Urinary bladder (tissue), 3 donors: ENCODE measurements at regions not wholly inside any gene's neighbourhood (a gene's known extent, or its start where the extent isn't known, plus 50 kb on each side); places are given as distances from the start of the nearest gene placed in this dataset.

Source experiments
- DNase-seq: peaks from one replicate; pipeline ENCODE4 v3.0.0-alpha.2; 2015; ENCODE audit errors: extremely low spot score
- H3K27ac ChIP-seq: one replicate; pipeline ENCODE4 v1.5.1; 2013; ENCODE audit warnings: low read depth, mild to moderate bottlenecking, moderate library complexity
- H3K36me3 ChIP-seq: one replicate; pipeline ENCODE4 v1.6.1; 2013; ENCODE audit warnings: mild to moderate bottlenecking, moderate library complexity; ENCODE audit not compliant: insufficient read depth
- H3K4me1 ChIP-seq: one replicate; pipeline ENCODE4 v1.6.1; 2013; ENCODE audit warnings: mild to moderate bottlenecking, moderate library complexity; ENCODE audit not compliant: insufficient read depth
- H3K4me3 ChIP-seq: one replicate; pipeline ENCODE4 v1.5.1; 2013; ENCODE audit warnings: low read depth, low read length
- WGBS: extraction: QIAGEN DNeasy Blood & Tissue Kit; methylation state at CpG from one replicate; pipeline ENCODE4 v1.1.7; 2013; 5-methylcytosine and 5-hydroxymethylcytosine counted together
- donor health status: healthy with polysubstance abuse.
- donor health status: healthy.

GRCh38 chr18:44214396-44214795 is 466.3 kb upstream of the SETBP1 start:
- Histone ChIP-seq H3K27ac (no peak overlapping the region), H3K4me3 (no peak overlapping the region), H3K36me3 (no peaks in the 10 kb centered on the region), H3K4me1 (no peaks in the 10 kb centered on the region)
- DNase-seq: no peak
- WGBS: 83% methylated on average over 2 of the region's 2 CpGs

GRCh38 chr18:44216169-44216568 is 464.5 kb upstream of the SETBP1 start:
- no peak for DNase-seq
- no peaks in the 10 kb centered on the region for H3K36me3 ChIP-seq
- 78% methylated on average over 1 of the region's 1 CpG for WGBS
- H3K4me1 ChIP-seq: no peaks in the 10 kb centered on the region
- H3K27ac ChIP-seq: no peak overlapping the region
- H3K4me3 ChIP-seq: no peak overlapping the region

GRCh38 chr18:44227501-44227900 is 453.2 kb upstream of the SETBP1 start:
- Histone ChIP-seq H3K4me3 (no peak overlapping the region), H3K36me3 (no peaks in the 10 kb centered on the region), H3K27ac (no peak overlapping the region), H3K4me1 (no peaks in the 10 kb centered on the region)
- WGBS: 83% methylated on average over 2 of the region's 2 CpGs
- DNase-seq: no peak

GRCh38 chr18:44229693-44230108 is 451.0 kb upstream of the SETBP1 start:
- Histone ChIP-seq H3K4me3 (no peak overlapping the region), H3K36me3 (no peaks in the 10 kb centered on the region), H3K27ac (no peak overlapping the region), H3K4me1 (no peaks in the 10 kb centered on the region)
- DNase-seq: no peak
- 19% methylated on average over 3 of the region's 3 CpGs for WGBS

GRCh38 chr18:44231936-44232335 is 448.8 kb upstream of the SETBP1 start:
- H3K4me1 ChIP-seq: no peaks in the 10 kb centered on the region
- WGBS: 89% methylated on average over 4 of the region's 4 CpGs
- DNase-seq: no peak
- H3K36me3 ChIP-seq: no peaks in the 10 kb centered on the region
- no peak overlapping the region for H3K27ac ChIP-seq
- no peak overlapping the region for H3K4me3 ChIP-seq

GRCh38 chr18:44232500-44232899 is 448.2 kb upstream of the SETBP1 start:
- Histone ChIP-seq H3K27ac (no peak overlapping the region), H3K36me3 (no peaks in the 10 kb centered on the region), H3K4me1 (no peaks in the 10 kb centered on the region), H3K4me3 (no peak overlapping the region)
- DNase-seq: no peak
- WGBS: 42% methylated on average over 1 of the region's 1 CpG

- DNase-seq: no peak
- Histone ChIP-seq H3K4me3 (no peak overlapping the region), H3K27ac (no peak overlapping the region), H3K36me3 (no peaks in the 10 kb centered on the region), H3K4me1 (no peaks in the 10 kb centered on the region)
- 70% methylated on average over 2 of the region's 2 CpGs for WGBS
These were observed 442.2 kb upstream of the SETBP1 start for GRCh38 chr18:44238454-44238853.

- WGBS: 90% methylated on average over 1 of the region's 1 CpG
- H3K4me3 ChIP-seq: no peak overlapping the region
- no peaks in the 10 kb centered on the region for H3K4me1 ChIP-seq
- no peak for DNase-seq
- no peaks in the 10 kb centered on the region for H3K36me3 ChIP-seq
- no peak overlapping the region for H3K27ac ChIP-seq
These were observed 441.8 kb upstream of the SETBP1 start for GRCh38 chr18:44238911-44239310.

GRCh38 chr18:44241020-44241419 is 439.7 kb upstream of the SETBP1 start:
- no peak overlapping the region for H3K27ac ChIP-seq
- H3K36me3 ChIP-seq: no peaks in the 10 kb centered on the region
- no peak for DNase-seq
- 77% methylated on average over 5 of the region's 5 CpGs for WGBS
- H3K4me3 ChIP-seq: no peak overlapping the region
- no peaks in the 10 kb centered on the region for H3K4me1 ChIP-seq

GRCh38 chr18:44245019-44245418 is 435.7 kb upstream of the SETBP1 start:
- Histone ChIP-seq H3K36me3 (no peaks in the 10 kb centered on the region), H3K27ac (no peak overlapping the region), H3K4me3 (no peak overlapping the region), H3K4me1 (no peaks in the 10 kb centered on the region)
- 69% methylated on average over 3 of the region's 3 CpGs for WGBS
- no peak for DNase-seq

- no peak overlapping the region for H3K4me3 ChIP-seq
- H3K27ac ChIP-seq: no peak overlapping the region
- H3K36me3 ChIP-seq: no peaks in the 10 kb centered on the region
- no peaks in the 10 kb centered on the region for H3K4me1 ChIP-seq
- WGBS: 87% methylated on average over 2 of the region's 2 CpGs
- no peak for DNase-seq
These were observed 434.7 kb upstream of the SETBP1 start for GRCh38 chr18:44246001-44246400.

- Histone ChIP-seq H3K36me3 (no peaks in the 10 kb centered on the region), H3K4me1 (no peaks in the 10 kb centered on the region), H3K4me3 (no peak overlapping the region), H3K27ac (no peak overlapping the region)
- DNase-seq: no peak
These were observed 422.6 kb upstream of the SETBP1 start for GRCh38 chr18:44258086-44258485.

GRCh38 chr18:44258576-44258975 is 422.1 kb upstream of the SETBP1 start:
- no peaks in the 10 kb centered on the region for H3K36me3 ChIP-seq
- H3K4me1 ChIP-seq: no peaks in the 10 kb centered on the region
- H3K27ac ChIP-seq: no peak overlapping the region
- peak; percentile 6 for DNase-seq
- no peak overlapping the region for H3K4me3 ChIP-seq

GRCh38 chr18:44259610-44260009 is 421.1 kb upstream of the SETBP1 start:
- H3K4me3 ChIP-seq: no peak overlapping the region
- 91% methylated on average over 3 of the region's 3 CpGs for WGBS
- H3K36me3 ChIP-seq: no peaks in the 10 kb centered on the region
- no peak for DNase-seq
- H3K27ac ChIP-seq: no peak overlapping the region
- H3K4me1 ChIP-seq: no peaks in the 10 kb centered on the region

- 84% methylated on average over 3 of the region's 3 CpGs for WGBS
- Histone ChIP-seq H3K27ac (no peak overlapping the region), H3K4me3 (no peak overlapping the region), H3K36me3 (no peaks in the 10 kb centered on the region), H3K4me1 (no peaks in the 10 kb centered on the region)
- no peak for DNase-seq
These were observed 415.3 kb upstream of the SETBP1 start for GRCh38 chr18:44265437-44265836.
